NCI-H748 (cell line): ENCODE measurements at regions not wholly inside any gene's neighbourhood (a gene's known extent, or its start where the extent isn't known, plus 50 kb on each side); places are given as distances from the start of the nearest gene placed in this dataset.

Source experiments
- DNase-seq: peaks from one replicate; lab custom pipeline; 2025; ENCODE audit not compliant: unreplicated experiment; lab: John Stamatoyannopoulos, UW

DNA sequence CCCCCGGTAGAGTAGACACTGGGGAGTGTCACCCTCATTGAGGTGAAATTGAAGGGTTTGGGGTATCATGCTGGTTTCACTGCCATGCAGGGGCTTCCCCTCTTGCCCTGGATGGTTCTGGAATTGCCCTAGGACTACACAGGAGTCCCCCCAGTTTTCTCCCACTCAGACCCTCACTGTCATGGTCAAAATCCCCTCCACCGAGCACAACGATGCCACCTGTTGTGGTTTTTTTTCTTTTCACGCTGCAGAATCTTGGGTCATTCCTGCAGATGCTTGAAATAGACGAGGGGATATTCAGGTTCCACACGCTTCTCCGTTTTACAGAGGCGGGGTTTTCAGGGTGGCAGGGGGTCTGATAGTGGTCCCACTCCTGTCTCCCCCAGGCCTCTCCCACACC, 255.6 kb downstream of the ENGASE start:
- DNase-seq = no peak

DNA sequence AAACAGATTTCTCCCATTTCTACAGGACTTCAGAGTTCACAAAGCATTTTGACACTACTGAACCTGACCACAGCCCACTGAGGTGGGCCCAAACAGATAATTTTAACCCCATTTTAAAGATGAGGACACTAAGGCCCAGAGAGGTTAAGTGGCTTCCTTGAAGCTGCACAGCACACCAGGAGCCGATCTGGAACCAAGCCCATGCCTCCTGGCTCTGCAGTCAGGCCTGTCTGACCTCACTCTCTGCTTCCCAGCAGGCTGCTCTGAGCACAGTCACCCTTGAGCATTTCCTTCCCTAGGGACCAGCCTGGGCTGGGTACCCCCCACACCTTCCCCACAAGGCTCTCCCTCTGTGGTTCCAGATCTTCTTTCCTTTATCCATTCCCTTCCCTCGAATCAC, 252.2 kb downstream of the ENGASE start:
- no peak for DNase-seq

DNA sequence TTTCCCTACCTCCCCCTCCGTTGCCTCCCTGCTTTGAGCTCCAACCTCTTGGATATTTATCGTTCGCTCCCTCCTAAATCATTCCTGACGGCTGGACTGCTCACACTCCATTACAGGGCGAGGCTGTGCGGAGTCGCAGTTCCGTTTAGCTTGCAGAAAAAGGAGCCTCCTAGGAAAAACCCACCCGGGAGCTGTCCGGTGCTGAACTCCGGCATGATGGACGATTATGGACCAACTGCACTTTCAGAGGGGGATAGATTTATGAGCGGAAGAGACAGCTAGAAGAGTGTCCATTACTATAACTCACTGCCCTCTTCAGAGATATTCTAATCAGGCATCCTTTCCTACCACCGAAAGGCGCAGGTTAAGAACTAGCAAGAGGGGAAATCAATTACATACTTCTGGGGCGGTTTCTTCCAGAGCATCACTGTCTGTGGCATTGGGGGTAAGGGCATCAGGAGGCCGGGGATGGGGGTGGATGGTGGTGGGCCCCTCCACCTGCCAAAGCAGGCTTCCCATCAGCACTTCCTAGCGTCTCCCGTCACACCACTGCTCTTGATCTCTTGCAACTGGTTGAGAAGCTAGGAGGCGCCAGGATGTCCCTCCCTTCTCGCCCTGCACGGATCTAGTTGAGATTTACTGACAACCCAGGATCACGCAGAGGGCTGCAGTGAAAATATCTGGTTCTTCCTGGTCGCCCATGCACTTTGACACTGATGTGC, 251.2 kb downstream of the ENGASE start:
- no peak for DNase-seq

DNA sequence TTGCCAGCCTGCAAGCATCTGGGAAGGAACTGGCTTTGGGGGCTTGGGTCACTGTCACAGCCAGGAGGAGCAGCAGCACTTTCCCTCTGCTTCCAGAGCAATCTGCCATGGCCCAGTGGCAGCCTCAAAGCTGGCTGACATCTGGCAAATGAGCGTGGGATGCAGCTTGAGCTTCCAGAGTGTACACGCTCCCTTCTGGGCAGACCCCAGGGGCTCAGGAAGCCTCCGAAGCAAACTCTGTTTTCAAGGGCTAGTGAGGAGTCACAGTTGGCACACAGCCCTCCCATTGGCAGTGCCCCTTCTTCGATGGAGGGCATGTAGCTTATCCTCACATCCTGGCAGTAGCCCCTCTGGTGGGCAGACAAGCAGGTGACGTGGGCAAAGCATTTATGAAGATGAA, 249.6 kb downstream of the ENGASE start:
- no peak for DNase-seq

DNA sequence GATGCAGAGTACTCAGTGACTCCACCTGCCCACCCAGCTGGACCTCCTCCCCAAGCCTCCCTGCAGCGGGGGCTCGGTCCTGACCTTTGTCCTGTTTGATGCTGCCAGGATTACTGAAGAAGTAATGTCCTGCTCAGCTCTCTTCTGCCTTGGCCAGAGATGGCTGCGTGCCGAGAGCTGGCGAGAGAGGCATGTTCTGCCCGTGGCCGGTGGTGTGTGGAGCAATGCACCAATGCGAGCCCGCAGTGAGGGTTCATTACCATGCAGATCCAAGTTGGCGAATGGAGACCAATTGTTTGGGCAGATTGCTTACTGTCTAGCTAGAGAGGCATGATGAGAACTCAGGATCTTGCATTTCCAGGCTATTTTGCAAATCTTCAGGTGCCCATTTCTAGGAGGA, 248.9 kb downstream of the ENGASE start:
- DNase-seq = no peak

DNA sequence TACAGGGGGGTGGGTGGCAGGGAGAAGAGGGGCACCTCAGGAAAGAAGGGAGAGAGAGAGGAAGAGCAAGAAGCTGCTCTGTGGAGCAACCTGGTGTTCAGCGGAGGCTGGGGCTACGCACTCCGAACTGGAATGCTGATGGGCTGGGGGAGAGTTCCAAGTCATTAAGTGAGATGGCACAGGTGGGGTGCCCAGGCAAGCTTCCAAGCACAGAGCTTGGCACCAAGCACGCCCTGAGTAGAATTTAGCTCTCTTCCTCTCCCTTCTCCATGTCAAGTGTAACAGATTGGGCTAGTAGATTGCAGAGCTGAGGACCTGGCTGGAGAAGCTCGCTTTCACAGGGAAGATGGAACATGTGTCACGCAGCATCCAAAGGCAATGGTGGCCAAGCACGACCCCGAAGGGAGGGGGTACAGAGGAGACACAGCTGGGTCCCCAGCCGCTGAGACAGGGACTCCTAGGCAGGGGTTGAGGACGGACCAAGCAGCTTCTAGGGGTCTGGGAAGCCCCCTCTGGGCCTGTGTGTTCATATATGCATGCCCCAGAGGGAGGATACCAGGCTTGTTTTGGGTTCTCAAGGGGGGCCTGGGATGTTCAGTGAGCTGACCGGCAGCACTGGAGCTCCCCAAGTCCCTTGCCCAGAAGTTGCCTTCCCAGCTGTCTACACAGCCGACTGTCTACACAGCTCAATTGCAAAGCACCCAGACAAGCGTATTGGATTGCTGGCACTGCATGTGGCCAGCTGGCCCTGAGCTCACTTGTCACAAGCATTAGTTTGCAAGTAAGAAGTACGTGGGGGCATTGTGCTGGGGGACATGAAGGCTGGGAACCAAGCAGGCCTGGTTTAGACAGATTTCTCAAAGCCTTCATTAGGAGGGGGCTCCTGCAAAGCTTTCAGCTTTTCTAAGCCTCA, 247.8 kb downstream of the ENGASE start:
- no peak for DNase-seq

DNA sequence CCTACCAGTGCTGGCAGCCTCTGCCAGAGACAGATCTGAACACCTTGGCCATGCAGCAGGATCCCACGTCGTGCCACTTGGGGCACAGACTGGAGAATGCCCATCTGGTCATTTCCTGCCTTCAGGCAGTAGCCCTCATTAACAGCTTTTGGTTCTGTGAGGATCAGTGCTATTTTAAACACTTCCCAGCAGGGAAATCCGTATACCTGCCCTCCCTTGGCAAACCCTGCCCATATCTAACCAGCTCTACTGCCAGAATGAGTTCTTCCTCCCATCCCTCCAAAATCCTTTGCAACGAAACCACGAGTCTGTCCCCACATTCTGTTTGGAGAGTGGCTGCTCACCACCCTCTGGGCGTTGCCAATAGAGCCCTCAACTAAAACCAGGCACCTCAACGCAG, 245.7 kb downstream of the ENGASE start:
- DNase-seq = no peak

DNA sequence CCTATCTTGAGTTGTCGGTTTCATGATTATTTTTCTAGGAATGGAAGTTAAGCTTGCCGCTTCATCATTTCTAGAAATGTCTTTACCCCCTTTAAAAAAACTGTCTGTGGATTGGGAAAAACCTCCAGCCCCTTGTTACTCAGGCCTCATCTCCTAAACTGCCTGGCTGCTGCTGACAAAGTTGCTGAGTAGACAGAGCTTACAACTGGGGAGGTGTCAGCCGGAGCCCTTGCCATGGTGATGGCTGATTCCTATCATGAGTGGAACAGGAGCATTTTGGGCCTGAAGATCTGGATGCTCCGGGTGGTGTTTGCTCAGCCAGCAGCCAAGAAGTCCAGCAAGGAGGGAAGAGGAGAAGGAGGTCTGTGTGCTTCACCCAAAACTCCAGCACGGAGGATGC, 243.3 kb downstream of the ENGASE start:
- no peak for DNase-seq

DNA sequence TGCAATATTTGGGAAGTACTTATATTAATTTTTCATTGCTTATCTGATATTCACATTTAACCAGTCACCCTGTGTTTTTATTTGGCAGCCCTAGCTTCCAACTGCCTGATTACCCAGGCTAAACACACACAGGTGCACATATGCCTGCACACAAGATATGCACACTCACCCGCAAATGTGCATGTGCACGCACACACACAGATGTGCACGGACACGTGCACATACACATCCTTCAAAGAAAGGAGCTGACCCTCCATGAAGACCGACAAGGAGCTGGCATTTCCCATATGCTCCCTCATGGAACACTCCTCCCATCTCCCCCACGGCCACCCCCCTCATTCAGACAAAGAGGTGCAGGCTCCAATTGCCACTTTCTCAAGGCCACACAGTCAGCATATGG, 242.2 kb downstream of the ENGASE start:
- no peak for DNase-seq

DNA sequence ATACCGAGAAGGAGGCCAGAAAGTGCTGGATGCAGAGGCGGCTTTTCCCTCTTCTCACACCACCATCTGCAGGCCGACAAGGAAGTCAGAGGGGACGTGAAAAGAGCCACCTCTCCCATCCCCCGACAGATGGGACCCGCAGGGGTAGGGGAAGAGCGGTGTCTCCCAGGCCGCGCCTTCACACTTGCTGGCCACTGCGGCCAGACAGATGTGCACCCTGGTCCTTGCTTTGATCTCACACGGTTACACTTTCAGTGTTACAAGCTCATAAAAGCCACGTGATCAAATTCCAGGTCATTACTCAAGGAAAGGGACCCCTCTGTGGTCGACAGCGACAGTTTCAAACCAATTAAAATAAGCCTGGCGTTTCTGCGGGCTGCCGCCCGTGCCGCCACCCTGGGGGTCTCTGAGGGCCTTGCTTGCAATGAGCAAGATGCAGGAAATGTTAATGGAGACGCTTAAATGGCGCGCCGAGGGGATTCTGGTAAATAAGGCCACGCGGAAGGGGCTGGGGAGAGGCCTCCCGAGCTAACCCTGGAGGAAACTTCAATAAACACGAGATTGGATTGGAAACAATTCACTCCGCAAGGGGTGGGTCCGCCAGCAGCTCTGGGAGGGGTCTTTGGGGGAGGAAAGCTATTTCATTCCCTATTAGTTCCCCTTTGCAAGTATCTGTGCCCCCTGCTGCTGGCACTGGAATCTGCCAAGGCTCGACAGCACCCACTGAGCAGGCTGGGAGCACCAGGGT, 240.9 kb downstream of the ENGASE start:
- DNase-seq = no peak

DNA sequence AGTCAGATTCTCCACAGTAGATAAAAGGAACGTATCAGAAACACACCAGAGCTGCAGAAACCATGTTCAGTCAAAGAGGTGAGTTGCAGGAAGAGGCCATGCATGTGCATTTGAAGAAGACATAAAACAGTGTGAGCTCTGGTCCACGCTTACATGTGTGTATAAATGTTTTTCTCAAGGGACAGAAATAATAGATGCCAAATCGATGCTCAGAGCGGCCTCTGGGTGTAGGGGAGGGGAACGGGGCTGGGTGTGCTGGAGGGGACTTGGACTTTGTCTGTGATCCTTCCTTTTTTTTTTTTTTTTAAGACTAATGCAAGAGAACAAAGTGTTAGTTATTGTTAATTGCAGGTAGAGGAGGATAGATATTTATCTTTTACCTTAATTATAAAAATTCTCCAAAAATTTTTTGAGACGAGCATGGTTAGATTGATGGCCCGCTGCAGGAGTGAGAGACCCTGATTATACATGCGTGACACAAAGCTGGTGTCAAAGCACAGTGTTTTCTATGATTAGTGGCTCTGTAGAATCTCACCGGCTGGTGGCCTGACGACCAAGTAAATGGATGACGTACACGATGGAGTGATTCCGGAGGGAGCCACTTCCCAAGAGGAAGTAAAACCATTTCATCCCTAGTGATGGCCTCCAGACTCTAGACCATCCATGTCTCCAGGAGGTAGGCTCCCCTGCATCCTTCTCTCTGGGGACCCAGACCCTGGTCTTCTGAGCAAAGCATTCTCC, 240.2 kb downstream of the ENGASE start:
- no peak for DNase-seq

DNA sequence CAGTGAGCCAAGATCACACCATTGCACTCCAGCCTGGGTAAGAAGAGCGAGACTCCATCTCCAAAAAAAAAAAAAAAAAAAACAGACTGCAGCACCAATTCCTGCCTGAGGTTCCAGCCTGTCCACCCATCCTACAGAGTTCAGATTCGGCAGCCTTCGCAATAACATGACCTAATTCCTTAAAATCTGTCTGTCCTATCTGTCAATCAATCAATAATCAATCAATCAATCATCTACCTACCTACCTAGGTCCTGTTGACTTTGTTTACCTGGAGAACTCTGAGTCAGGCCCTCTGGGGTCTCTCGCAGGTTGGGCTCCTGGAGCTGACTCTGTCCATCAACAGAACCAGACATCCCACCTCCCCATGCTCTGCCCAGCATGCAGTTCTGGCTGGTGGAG, 236.7 kb downstream of the ENGASE start:
- no peak for DNase-seq

DNA sequence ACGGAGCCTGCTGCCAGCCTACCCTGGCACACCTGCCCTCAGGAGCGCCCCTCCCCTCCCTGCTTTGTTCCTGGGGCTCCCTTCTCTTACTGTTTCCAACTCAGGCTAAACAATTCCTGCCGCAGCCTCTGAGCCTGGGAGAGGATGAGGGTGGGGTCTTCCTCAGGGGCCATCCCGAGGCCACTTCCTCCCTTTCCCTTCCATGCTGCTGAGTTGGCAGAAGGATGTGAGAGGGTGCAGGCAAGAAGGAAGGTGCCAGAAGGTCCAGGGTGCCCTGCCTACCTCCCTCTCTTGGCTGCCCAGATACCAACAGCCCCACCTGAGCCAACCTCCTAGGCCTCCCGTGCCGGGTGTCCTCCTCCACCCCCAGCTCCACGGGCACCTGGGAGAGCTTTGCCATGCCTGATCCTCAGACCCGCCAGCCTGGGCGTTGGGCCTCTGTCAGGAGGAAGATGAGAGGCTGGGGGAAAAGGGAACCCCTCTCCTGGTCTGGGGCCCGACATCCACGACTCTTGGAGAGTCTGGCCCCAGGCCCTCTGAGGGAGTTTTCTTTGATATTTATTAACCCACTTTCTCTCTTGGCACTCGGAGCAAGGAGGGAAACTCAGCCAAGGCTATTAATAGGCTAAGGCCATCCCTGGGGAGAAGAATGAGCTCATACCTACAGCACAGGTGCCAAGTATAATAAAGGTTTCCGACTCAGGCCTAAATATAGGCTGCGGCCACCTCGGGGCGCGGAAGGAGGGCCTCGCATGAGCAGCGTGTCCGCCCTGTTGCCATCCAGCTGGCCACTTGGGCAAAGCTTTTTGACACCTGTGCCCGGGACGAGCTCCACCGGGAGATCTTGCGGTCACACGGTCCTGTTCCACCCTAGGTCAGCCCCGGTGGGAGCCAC, 232.0 kb downstream of the ENGASE start:
- no peak for DNase-seq

DNA sequence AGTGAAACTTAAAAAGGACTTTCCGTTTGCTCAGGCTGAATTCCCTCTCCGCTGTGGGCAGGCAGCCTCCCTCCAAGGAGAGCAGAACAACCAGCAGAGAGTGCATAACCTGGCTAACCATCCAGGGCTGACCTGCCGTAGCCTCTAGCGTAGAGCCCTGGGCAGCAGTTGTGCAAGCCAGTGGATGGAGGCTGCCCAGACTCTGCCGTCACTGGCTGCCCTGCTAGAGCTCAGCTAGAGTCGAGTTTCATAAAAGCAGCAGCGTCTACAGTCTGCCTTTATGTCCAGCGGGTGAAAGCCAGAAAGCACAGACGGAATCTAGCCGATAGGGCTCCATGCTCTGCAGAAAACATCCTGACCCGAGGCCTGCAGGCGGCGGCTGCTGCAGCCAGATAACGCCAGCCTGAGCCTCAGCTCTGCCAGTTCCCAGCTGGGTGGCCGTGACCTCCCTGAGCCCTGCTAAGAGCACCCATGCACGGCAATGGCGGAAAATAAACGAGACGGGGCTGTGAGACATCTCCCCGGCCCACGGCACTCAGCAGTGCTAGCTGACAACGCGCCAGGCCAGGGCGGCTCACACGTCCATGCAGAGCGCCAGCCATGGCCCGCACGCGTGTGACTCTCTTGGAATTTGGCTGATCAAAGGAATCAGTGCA, 231.3 kb downstream of the ENGASE start:
- no peak for DNase-seq

DNA sequence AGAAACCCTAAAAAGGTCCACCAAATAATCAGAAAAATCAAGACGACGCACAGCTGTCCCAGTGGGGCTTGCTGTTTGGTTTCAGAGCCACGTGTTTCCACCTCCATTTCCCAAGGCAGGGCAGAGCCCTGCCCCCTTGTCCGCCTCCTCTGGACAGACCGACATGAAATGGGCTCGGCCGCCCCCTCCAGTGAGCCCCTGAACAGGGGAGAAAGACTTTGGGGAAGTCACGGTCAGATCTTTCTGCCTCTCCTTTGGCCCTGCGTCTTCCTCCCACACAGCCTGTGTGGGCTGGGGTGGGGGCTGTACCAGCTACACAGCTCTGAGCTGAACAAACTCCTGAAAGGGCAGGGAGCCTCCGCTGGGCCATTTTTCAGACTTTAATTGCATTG, 230.7 kb downstream of the ENGASE start:
- DNase-seq = no peak

DNA sequence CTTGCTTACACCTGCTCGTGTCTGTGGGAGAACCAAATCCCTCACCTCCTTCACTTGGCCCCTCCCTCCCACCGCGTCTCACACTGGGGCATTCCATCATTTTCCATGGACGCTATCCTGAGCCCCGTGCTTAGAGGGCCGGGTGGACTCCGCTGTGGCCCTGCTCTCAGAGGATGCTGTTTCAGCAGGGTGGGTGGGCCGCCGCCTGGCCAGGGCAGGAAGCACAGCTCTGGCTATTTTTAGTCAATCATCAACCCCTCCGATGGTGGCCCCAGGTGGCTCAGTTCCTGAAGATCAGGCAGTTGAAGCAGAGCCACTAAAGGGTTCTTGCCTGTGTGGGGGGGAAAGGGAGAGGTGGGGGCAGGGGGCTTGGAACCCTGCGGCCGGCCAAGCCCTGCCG, 230.3 kb downstream of the ENGASE start:
- no peak for DNase-seq

DNA sequence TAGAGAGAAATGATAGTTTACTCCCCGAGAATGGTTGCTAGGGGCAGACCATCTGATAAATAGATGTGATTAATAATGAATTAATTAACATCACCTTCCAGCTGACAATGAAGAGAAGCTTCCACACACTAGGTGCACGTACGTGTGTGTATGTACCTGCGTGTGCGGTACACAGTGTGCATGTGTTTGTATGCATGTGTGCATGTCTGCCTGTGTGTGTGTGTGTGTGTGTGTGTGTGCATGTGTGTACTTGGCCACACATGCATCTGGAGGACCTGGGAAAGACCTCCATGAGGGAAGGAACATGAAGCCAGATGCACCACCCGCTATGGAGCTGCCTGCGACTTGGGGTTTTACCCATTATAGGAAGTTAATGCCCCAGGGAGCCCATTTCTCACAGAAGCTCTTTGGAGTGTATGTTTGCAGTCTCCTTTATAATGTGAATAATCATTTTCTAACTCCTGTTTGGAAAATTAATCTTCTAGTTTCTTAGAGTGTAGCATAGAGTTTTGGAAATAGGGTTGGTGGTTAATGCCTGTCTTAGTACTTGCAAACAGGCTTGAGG, 229.1 kb downstream of the ENGASE start:
- no peak for DNase-seq

DNA sequence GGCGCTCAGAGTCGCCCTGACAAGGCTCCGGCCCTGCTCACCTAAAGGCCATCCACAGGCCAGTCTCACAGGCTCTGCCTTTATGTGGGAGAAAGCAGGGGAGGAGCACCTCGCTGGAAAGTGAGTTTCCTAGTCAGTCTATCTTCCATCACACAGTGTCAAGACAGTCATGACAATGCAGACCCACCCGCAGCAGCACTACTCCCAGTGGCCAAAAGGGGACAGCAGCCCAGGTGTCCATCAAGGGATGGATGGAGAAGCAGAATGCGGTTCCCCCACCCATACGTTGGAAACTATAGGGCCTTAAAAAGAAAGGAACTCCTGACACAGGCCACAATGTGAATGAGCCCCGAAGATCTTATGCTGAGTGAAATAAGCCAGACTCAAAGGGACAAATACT, 226.8 kb downstream of the ENGASE start:
- DNase-seq = no peak

DNA sequence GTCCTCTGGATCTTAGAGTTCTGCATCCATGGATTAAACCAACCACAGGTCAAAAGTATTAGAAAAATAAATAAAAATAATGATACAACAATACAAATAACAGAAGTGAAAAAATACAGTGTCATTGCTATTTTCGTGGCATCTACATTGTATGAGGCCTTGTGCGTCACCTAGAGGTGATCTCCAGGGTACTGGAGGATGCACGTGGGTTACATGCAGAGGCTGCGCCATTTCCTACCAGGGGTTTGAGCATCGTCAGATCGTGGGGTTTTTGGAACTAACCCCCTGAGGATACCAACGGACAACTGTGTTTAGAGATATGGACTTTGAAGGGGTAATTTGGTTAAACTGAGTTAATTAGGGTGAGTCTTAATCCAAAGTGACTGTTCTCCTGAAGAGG, 224.7 kb downstream of the ENGASE start:
- no peak for DNase-seq
